ENCODE measurements at regions not wholly inside any gene's neighbourhood (a gene's known extent, or its start where the extent isn't known, plus 50 kb on each side); places are given as distances from the start of the nearest gene placed in this dataset.

- 89 to 95% methylated on average over 9 to 10 of the region's 10 CpGs for WGBS, 2 experiments (ENCODE audit: low coverage in 1 of 2, low lambda C conversion rate in 2 of 2, missing lambda C conversion rate in 2 of 2)
- H4K20me1 ChIP-seq (ENCODE audit: insufficient read depth), result no peaks in the 10 kb centered on the region
- TF ChIP-seq EZH2phosphoT487 (IDR thresholded peaks at IDR 0.05; ENCODE audit: insufficient read depth, low read depth) (no peak), EZH2 (IDR thresholded peaks at IDR 0.05; ENCODE audit: insufficient read depth, poor library complexity, severe bottlenecking) (no peak)
- no peaks in the 10 kb centered on the region for H3K79me2 ChIP-seq (ENCODE audit: insufficient read depth)
- H3F3A ChIP-seq (ENCODE audit: insufficient read depth), result peaks cover 9% of the 10 kb centered on the region
- H2AFZ ChIP-seq, result no peak overlapping the region
- peaks cover 12% of the 10 kb centered on the region; the same call in 1 of the 2 replicates for H3K4me1 ChIP-seq (ENCODE audit: insufficient read depth)
- in situ Hi-C loops (cut with MboI), result loop anchor here (25.0 kb wide), 1 partner anchor 216 kb away; no protein-coding TSS in a partner anchor
- no peaks in the 10 kb centered on the region for H3K27me3 ChIP-seq (replicated peaks; ENCODE audit: insufficient read depth)
- no peaks in the 10 kb centered on the region for H3K9me3 ChIP-seq (ENCODE audit: low read depth)
- no peak overlapping the region for H3K9ac ChIP-seq
- H3K4me3 ChIP-seq, result no peak overlapping the region
- no peaks in the 10 kb centered on the region for H3K36me3 ChIP-seq (ENCODE audit: low read depth)
- no peaks in the 10 kb centered on the region for H3K9me2 ChIP-seq (ENCODE audit: insufficient read depth)
- no peak overlapping the region for H3K4me2 ChIP-seq (ENCODE audit: unreplicated experiment)
- DNase-seq, result no peak
- H3K27ac ChIP-seq, result no peak overlapping the region
These were observed 122.0 kb downstream of the CT47B1 start for GRCh38 chrX:120753413-120754251.

GRCh38 chrX:120752431-120753082, 122.7 kb upstream of the C1GALT1C1 start:
- no peak for TF ChIP-seq EZH2 (IDR thresholded peaks at IDR 0.05; ENCODE audit: insufficient read depth, poor library complexity, severe bottlenecking)
- TF ChIP-seq EZH2phosphoT487 (IDR thresholded peaks at IDR 0.05; ENCODE audit: insufficient read depth, low read depth), result no peak
- in situ Hi-C loops (cut with MboI), result loop anchor here (25.0 kb wide), 1 partner anchor 215 kb away; no protein-coding TSS in a partner anchor
- Histone ChIP-seq H3K4me2 (ENCODE audit: unreplicated experiment) (no peak overlapping the region), H3K9ac (no peak overlapping the region), H3K9me2 (ENCODE audit: insufficient read depth) (no peaks in the 10 kb centered on the region), H3K79me2 (ENCODE audit: insufficient read depth) (no peaks in the 10 kb centered on the region), H3K27me3 (replicated peaks; ENCODE audit: insufficient read depth) (no peaks in the 10 kb centered on the region), H2AFZ (no peak overlapping the region), H3F3A (ENCODE audit: insufficient read depth) (peaks cover 9% of the 10 kb centered on the region), H3K9me3 (ENCODE audit: low read depth) (no peaks in the 10 kb centered on the region), H3K4me3 (no peak overlapping the region), H3K4me1 (ENCODE audit: insufficient read depth) (peaks cover 12% of the 10 kb centered on the region; the same call in 1 of the 2 replicates), H4K20me1 (ENCODE audit: insufficient read depth) (no peaks in the 10 kb centered on the region), H3K27ac (no peak overlapping the region), H3K36me3 (ENCODE audit: low read depth) (no peaks in the 10 kb centered on the region)
- no peak for DNase-seq
- 63 to 66% methylated on average over 6 to 7 of the region's 7 CpGs for WGBS, 2 experiments (ENCODE audit: low coverage in 1 of 2, low lambda C conversion rate in 2 of 2, missing lambda C conversion rate in 2 of 2)

- H3K9me3 ChIP-seq (ENCODE audit: low read depth), result no peaks in the 10 kb centered on the region
- H4K20me1 ChIP-seq (ENCODE audit: insufficient read depth), result no peaks in the 10 kb centered on the region
- 29 to 33% methylated on average over 2 of the region's 2 CpGs for whole genome bisulfite sequencing, 2 experiments (ENCODE audit: low coverage in 1 of 2, low lambda C conversion rate in 2 of 2, missing lambda C conversion rate in 2 of 2)
- H3K4me1 ChIP-seq (ENCODE audit: insufficient read depth), result peaks cover 12% of the 10 kb centered on the region; the same call in 1 of the 2 replicates
- peaks cover 9% of the 10 kb centered on the region for H3F3A ChIP-seq (ENCODE audit: insufficient read depth)
- TF ChIP-seq EZH2 (IDR thresholded peaks at IDR 0.05; ENCODE audit: insufficient read depth, poor library complexity, severe bottlenecking) (no peak), EZH2phosphoT487 (IDR thresholded peaks at IDR 0.05; ENCODE audit: insufficient read depth, low read depth) (no peak)
- no peaks in the 10 kb centered on the region for H3K36me3 ChIP-seq (ENCODE audit: low read depth)
- H3K9me2 ChIP-seq (ENCODE audit: insufficient read depth), result no peaks in the 10 kb centered on the region
- no peak overlapping the region for H3K4me3 ChIP-seq
- DNase-seq, result no peak
- H3K9ac ChIP-seq, result no peak overlapping the region
- H3K27ac ChIP-seq, result no peak overlapping the region
- in situ Hi-C loops (cut with MboI), result loop anchor here (25.0 kb wide), 1 partner anchor 214 kb away; no protein-coding TSS in a partner anchor
- no peaks in the 10 kb centered on the region for H3K79me2 ChIP-seq (ENCODE audit: insufficient read depth)
- H3K27me3 ChIP-seq (replicated peaks; ENCODE audit: insufficient read depth), result no peaks in the 10 kb centered on the region
- no peak overlapping the region for H2AFZ ChIP-seq
- no peak overlapping the region for H3K4me2 ChIP-seq (ENCODE audit: unreplicated experiment)
These were observed 121.8 kb upstream of the C1GALT1C1 start for GRCh38 chrX:120751683-120752082.

- in situ Hi-C loops (cut with MboI), result loop anchor here (25.0 kb wide), 1 partner anchor 213 kb away; no protein-coding TSS in a partner anchor
These were observed 120.5 kb upstream of the C1GALT1C1 start for GRCh38 chrX:120750381-120750780.

More at GRCh38 chrX:120750381-120750780, 120.5 kb upstream of the C1GALT1C1 start:
- TF ChIP-seq EZH2phosphoT487 (IDR thresholded peaks at IDR 0.05; ENCODE audit: insufficient read depth, low read depth) (no peak), EZH2 (IDR thresholded peaks at IDR 0.05; ENCODE audit: insufficient read depth, poor library complexity, severe bottlenecking) (no peak)
- DNase-seq, result no peak
- Histone ChIP-seq H3K36me3 (ENCODE audit: low read depth) (no peaks in the 10 kb centered on the region), H3K4me2 (ENCODE audit: unreplicated experiment) (no peak overlapping the region), H2AFZ (no peak overlapping the region), H3K27me3 (replicated peaks; ENCODE audit: insufficient read depth) (no peaks in the 10 kb centered on the region), H3K79me2 (ENCODE audit: insufficient read depth) (no peaks in the 10 kb centered on the region), H4K20me1 (ENCODE audit: insufficient read depth) (no peaks in the 10 kb centered on the region), H3K4me3 (no peak overlapping the region), H3K9ac (0 out of 2 replicates have a peak overlapping the region, but pooled peaks have one; percentile 5), H3F3A (ENCODE audit: insufficient read depth) (peaks cover 9% of the 10 kb centered on the region), H3K27ac (peak overlapping the region; percentile 49), H3K4me1 (ENCODE audit: insufficient read depth) (peaks cover 12% of the 10 kb centered on the region; the same call in 1 of the 2 replicates), H3K9me2 (ENCODE audit: insufficient read depth) (no peaks in the 10 kb centered on the region), H3K9me3 (ENCODE audit: low read depth) (no peaks in the 10 kb centered on the region)
- WGBS, 2 experiments (ENCODE audit: low coverage in 1 of 2, low lambda C conversion rate in 2 of 2, missing lambda C conversion rate in 2 of 2), result 100% methylated on average over 1 of the region's 1 CpG
